Loucy (cell line): ENCODE measurements at regions not wholly inside any gene's neighbourhood (a gene's known extent, or its start where the extent isn't known, plus 50 kb on each side); places are given as distances from the start of the nearest gene placed in this dataset.

Source experiments
- EZH2phosphoT487 ChIP-seq: fragments of 200-600 bp; IDR thresholded peaks from 2 replicates; pipeline ENCODE4 v1.6.1; 2018; ENCODE audit warnings: antibody characterized with exemption, mild to moderate bottlenecking, moderate library complexity, borderline replicate concordance
- TF ChIP-seq, protein P1 (sequence below): fragments of 200-600 bp; sonication (generic); conservative IDR thresholded peaks from 2 replicates; pipeline ENCODE4 v1.5.1; 2014; ENCODE audit warnings: mild to moderate bottlenecking, antibody characterized with exemption, low read length

- TF ChIP-seq, protein P1, sequence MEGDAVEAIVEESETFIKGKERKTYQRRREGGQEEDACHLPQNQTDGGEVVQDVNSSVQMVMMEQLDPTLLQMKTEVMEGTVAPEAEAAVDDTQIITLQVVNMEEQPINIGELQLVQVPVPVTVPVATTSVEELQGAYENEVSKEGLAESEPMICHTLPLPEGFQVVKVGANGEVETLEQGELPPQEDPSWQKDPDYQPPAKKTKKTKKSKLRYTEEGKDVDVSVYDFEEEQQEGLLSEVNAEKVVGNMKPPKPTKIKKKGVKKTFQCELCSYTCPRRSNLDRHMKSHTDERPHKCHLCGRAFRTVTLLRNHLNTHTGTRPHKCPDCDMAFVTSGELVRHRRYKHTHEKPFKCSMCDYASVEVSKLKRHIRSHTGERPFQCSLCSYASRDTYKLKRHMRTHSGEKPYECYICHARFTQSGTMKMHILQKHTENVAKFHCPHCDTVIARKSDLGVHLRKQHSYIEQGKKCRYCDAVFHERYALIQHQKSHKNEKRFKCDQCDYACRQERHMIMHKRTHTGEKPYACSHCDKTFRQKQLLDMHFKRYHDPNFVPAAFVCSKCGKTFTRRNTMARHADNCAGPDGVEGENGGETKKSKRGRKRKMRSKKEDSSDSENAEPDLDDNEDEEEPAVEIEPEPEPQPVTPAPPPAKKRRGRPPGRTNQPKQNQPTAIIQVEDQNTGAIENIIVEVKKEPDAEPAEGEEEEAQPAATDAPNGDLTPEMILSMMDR, result no peak
- no peak for TF ChIP-seq EZH2phosphoT487
These were observed 590.9 kb upstream of the SEL1L start for GRCh38 chr14:82124511-82124910.
